SK-N-SH treated with all-trans-retinoic acid at 6 μM for 48 hours (cell line): ENCODE measurements at regions not wholly inside any gene's neighbourhood (a gene's known extent, or its start where the extent isn't known, plus 50 kb on each side); places are given as distances from the start of the nearest gene placed in this dataset.

Experiments
- CREB5 ChIP-seq: fragments of 250-450 bp; sonication (Bioruptor Pico); IDR thresholded peaks from 2 replicates; pipeline ENCODE4 v1.5.1; 2020; ENCODE audit warnings: low read depth, mild to moderate bottlenecking, moderate library complexity
- CSDC2 ChIP-seq: fragments of 250-450 bp; sonication (Bioruptor Pico); IDR thresholded peaks from 2 replicates; pipeline ENCODE4 v1.5.0; 2020; ENCODE audit warnings: mild to moderate bottlenecking, moderate library complexity
- CSRNP3 ChIP-seq: fragments of 250-450 bp; sonication (Bioruptor Pico); IDR thresholded peaks from 2 replicates; pipeline ENCODE4 v1.5.1; 2021; ENCODE audit warnings: mild to moderate bottlenecking, moderate library complexity
- GLIS3 ChIP-seq: fragments of 250-450 bp; sonication (Bioruptor Pico); IDR thresholded peaks from 2 replicates; pipeline ENCODE4 v1.5.0; 2020; ENCODE audit warnings: mild to moderate bottlenecking, moderate library complexity
- OSR1 ChIP-seq: fragments of 250-450 bp; sonication (Bioruptor Pico); IDR thresholded peaks from 2 replicates; pipeline ENCODE4 v1.8.0; 2022; ENCODE audit warnings: moderate library complexity, mild to moderate bottlenecking, inconsistent platforms
- PATZ1 ChIP-seq: fragments of 250-450 bp; sonication (Bioruptor Pico); IDR thresholded peaks from 2 replicates; pipeline ENCODE4 v1.8.0; 2020; ENCODE audit warnings: mild to moderate bottlenecking, moderate library complexity, borderline replicate concordance
- POU6F1 ChIP-seq: fragments of 250-450 bp; sonication (Bioruptor Pico); IDR thresholded peaks from 2 replicates; pipeline ENCODE4 v1.8.0; 2021; ENCODE audit warnings: low read depth, mild to moderate bottlenecking, moderate library complexity, borderline replicate concordance
- RARB ChIP-seq: fragments of 250-450 bp; sonication (Bioruptor Pico); IDR thresholded peaks from 2 replicates; pipeline ENCODE4 v1.8.0; 2021; ENCODE audit warnings: mild to moderate bottlenecking, moderate library complexity
- SNAI2 ChIP-seq: fragments of 250-450 bp; sonication (Bioruptor Pico); IDR thresholded peaks from 2 replicates; pipeline ENCODE4 v1.5.0; 2020; ENCODE audit warnings: mild to moderate bottlenecking, moderate library complexity
- TCF4 ChIP-seq: fragments of 250-450 bp; sonication (Bioruptor Pico); IDR thresholded peaks from 2 replicates; pipeline ENCODE4 v1.8.0; 2021; ENCODE audit warnings: mild to moderate bottlenecking, moderate library complexity, borderline replicate concordance
- TSHZ2 ChIP-seq: fragments of 250-450 bp; sonication (Bioruptor Pico); IDR thresholded peaks from 2 replicates; pipeline ENCODE4 v1.5.0; 2020; ENCODE audit warnings: mild to moderate bottlenecking, moderate library complexity
- ZC3H10 ChIP-seq: fragments of 250-450 bp; sonication (Bioruptor Pico); IDR thresholded peaks from 2 replicates; pipeline ENCODE4 v1.5.1; 2021; ENCODE audit warnings: mild to moderate bottlenecking, moderate library complexity
- ZNF8 ChIP-seq: fragments of 450-650 bp; formaldehyde crosslinking; IDR thresholded peaks from 2 replicates; pipeline ENCODE4 v1.5.0; 2020; ENCODE audit warnings: mild to moderate bottlenecking, moderate library complexity

- TF ChIP-seq TCF4 (CRISPR knock-in tag) (no peak), CSDC2 (CRISPR knock-in tag) (no peak), PATZ1 (no peak), TSHZ2 (no peak), OSR1 (CRISPR knock-in tag) (no peak), GLIS3 (CRISPR knock-in tag) (no peak), POU6F1 (CRISPR knock-in tag) (no peak), SNAI2 (CRISPR knock-in tag) (no peak), CSRNP3 (CRISPR knock-in tag) (no peak), ZNF8 (no peak), ZC3H10 (CRISPR knock-in tag) (no peak), CREB5 (no peak), RARB (CRISPR knock-in tag) (no peak)
Observed at GRCh38 chr17:68676856-68677255, 75.7 kb upstream of the FAM20A start.
